ENCODE measurements at regions not wholly inside any gene's neighbourhood (a gene's known extent, or its start where the extent isn't known, plus 50 kb on each side); places are given as distances from the start of the nearest gene placed in this dataset.
"Not testable (repeated sequence)": the region's sequence is repeated elsewhere in the genome, so short reads cannot be mapped to it uniquely, and the experiment has no call there.

DNA sequence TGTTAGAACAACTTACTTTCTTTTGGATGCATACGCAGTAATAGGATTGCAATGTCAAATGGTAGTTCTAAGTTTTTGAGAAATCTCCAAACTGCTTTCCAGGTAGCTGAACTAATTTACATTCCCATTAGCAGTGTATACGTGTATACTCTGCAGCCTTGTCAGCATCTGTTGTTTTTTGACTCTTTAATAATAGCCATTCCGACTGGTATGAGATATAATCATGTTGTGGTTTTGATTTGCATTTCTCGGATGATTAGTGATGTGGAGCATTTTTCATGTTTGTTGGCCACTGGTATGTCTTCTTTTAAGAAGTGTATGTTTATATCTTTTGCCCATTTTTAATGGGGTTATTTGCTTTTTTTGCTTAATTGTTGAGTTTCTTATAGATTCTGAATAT is 76.9 kb upstream of the HNRNPA1L2 start:
- not testable (repeated sequence) for DNase-seq (ENCODE audit: low read depth, low spot score)

DNA sequence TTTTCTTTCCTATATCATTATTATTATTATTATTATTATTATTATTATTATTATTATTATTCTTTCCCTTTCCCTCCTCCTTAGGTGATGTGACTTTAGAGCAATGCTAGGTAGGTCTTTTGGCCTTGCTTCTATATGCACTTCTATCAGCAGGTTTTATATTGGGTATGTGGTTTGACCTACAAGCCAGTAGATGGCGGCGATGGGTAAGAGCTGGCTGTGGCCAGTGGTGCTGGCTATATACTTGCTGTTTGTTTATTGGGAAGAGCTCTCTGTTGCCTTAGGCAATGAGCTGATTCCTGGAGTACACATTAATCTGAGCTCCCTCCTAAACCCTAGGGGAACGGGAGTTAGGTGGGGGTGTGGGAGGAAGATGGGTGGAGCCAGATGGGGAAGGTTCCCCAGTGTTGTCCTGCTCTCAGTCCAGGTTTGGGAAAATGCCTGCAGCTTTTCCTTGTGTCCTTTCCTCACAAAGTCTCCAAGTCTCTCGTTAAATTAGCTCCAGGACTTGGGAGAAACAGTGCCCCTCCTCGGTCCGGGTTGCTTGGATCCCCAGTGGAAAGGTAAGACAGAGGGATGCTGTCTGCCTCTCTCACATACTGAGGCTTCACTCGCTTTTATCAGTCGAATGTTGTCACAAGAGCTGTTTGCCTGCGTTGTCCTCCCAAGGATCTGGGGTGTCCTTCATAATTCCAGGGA is 72.2 kb upstream of the HNRNPA1L2 start:
- DNase-seq (ENCODE audit: low read depth, low spot score) = peak; percentile 63

GRCh38 chr13:52571163-52571562 is 71.1 kb upstream of the HNRNPA1L2 start:
- DNase-seq (ENCODE audit: low read depth, low spot score) = not testable (repeated sequence)

- DNase-seq (ENCODE audit: low read depth, low spot score) = not testable (repeated sequence)
These were observed 59.3 kb upstream of the HNRNPA1L2 start for GRCh38 chr13:52582962-52583361.

Measured in ELF-1 (cell line).